ENCODE measurements at regions not wholly inside any gene's neighbourhood (a gene's known extent, or its start where the extent isn't known, plus 50 kb on each side); places are given as distances from the start of the nearest gene placed in this dataset.

GRCh38 chr4:8761167-8761823 lies 110.3 kb downstream of the HMX1 start:
- Histone ChIP-seq H3K27ac (ENCODE audit: control insufficient read depth, insufficient read depth) (no peak overlapping the region), H3K79me2 (ENCODE audit: control insufficient read depth, insufficient read depth, low read length) (no peaks in the 10 kb centered on the region), H2AFZ (ENCODE audit: control insufficient read depth, low read depth, low read length) (no peak overlapping the region), H3K9me3 (replicated peaks; ENCODE audit: control insufficient read depth, insufficient read depth, low read length) (no peaks in the 10 kb centered on the region), H3K27me3 (replicated peaks in 1 of 2; ENCODE audit: control insufficient read depth in 2 of 2, insufficient read depth in 2 of 2, low read length in 1 of 2) (no peaks in the 10 kb centered on the region), H4K20me1 (ENCODE audit: control insufficient read depth, insufficient read depth) (no peaks in the 10 kb centered on the region), H3K9ac (ENCODE audit: control insufficient read depth, insufficient read depth, low read length) (no peak overlapping the region), H3K4me3 (no peak overlapping the region), H3K4me1 (ENCODE audit: control insufficient read depth, insufficient read depth, low read length) (no peaks in the 10 kb centered on the region), H3K4me2 (ENCODE audit: control insufficient read depth, insufficient read depth) (no peak overlapping the region), H3K36me3 (ENCODE audit: control insufficient read depth in 2 of 2, insufficient read depth in 2 of 2, low read length in 1 of 2) (no peaks in the 10 kb centered on the region)
- ChIA-PET POLR2A (no interaction called here), CTCF (no interaction called here), RAD21 (ENCODE audit: unreplicated experiment) (no interaction called here), SMC1A (ENCODE audit: uncharacterized antibody, unreplicated experiment) (no interaction called here)
- no peak for ATAC-seq
- TF ChIP-seq SRF (IDR thresholded peaks at IDR 0.05; ENCODE audit: low read depth in 2 of 2, low read length in 2 of 2) (no peak), HCFC1 (IDR thresholded peaks at IDR 0.05; ENCODE audit: low read length) (no peak), E2F4 (IDR thresholded peaks at IDR 0.05; ENCODE audit: low read depth, low read length) (no peak), ATF2 (IDR thresholded peaks at IDR 0.05; ENCODE audit: low read length) (no peak)
- in situ Hi-C loops (cut with MboI) (no loop called here), intact Hi-C loops (cut with micrococcal nuclease; ENCODE audit: unreplicated experiment) (no loop called here)
- no peak for FAIRE-seq
- 21% methylated on average over 17 of the region's 17 CpGs for WGBS (ENCODE audit: insufficient coverage, insufficient replicate concordance, low lambda C conversion rate, missing lambda C conversion rate)
- no TSS peak for BruUV-seq (replicated peaks)
- no peak for DNase-seq (ENCODE audit: low read depth, low spot score)

GRCh38 chr4:8760561-8760960 lies 111.1 kb downstream of the HMX1 start:
- Histone ChIP-seq H3K27me3 (replicated peaks in 1 of 2; ENCODE audit: control insufficient read depth in 2 of 2, insufficient read depth in 2 of 2, low read length in 1 of 2) (no peaks in the 10 kb centered on the region), H3K9ac (ENCODE audit: control insufficient read depth, insufficient read depth, low read length) (no peak overlapping the region), H3K4me2 (ENCODE audit: control insufficient read depth, insufficient read depth) (no peak overlapping the region), H2AFZ (ENCODE audit: control insufficient read depth, low read depth, low read length) (no peak overlapping the region), H4K20me1 (ENCODE audit: control insufficient read depth, insufficient read depth) (no peaks in the 10 kb centered on the region), H3K4me3 (no peak overlapping the region), H3K27ac (ENCODE audit: control insufficient read depth, insufficient read depth) (no peak overlapping the region), H3K9me3 (replicated peaks; ENCODE audit: control insufficient read depth, insufficient read depth, low read length) (no peaks in the 10 kb centered on the region), H3K4me1 (ENCODE audit: control insufficient read depth, insufficient read depth, low read length) (no peaks in the 10 kb centered on the region), H3K36me3 (ENCODE audit: control insufficient read depth in 2 of 2, insufficient read depth in 2 of 2, low read length in 1 of 2) (no peaks in the 10 kb centered on the region), H3K79me2 (ENCODE audit: control insufficient read depth, insufficient read depth, low read length) (no peaks in the 10 kb centered on the region)
- ChIA-PET SMC1A (ENCODE audit: uncharacterized antibody, unreplicated experiment) (no interaction called here), RAD21 (ENCODE audit: unreplicated experiment) (no interaction called here), CTCF (no interaction called here), POLR2A (no interaction called here)
- FAIRE-seq (no peak), ATAC-seq (no peak), DNase-seq (ENCODE audit: low read depth, low spot score) (no peak)
- in situ Hi-C loops (cut with MboI) (no loop called here), intact Hi-C loops (cut with micrococcal nuclease; ENCODE audit: unreplicated experiment) (no loop called here)
- WGBS (ENCODE audit: insufficient coverage, insufficient replicate concordance, low lambda C conversion rate, missing lambda C conversion rate): 54% methylated on average over 11 of the region's 11 CpGs
- no TSS peak for BruUV-seq (replicated peaks)
- TF ChIP-seq RELA (IDR thresholded peaks at IDR 0.05; ENCODE audit: borderline replicate concordance, partially characterized antibody): no peak
- TF ChIP-seq POLR2A (IDR thresholded peaks at IDR 0.05; ENCODE audit: low read depth, low read length): no peak
- no peak for TF ChIP-seq PKNOX1 (IDR thresholded peaks at IDR 0.05)
- TF ChIP-seq NFYA (IDR thresholded peaks at IDR 0.05; ENCODE audit: borderline replicate concordance, low read depth, low read length): no peak
- TF ChIP-seq NR2C1 (IDR thresholded peaks at IDR 0.05): no peak
- TF ChIP-seq HDGF (IDR thresholded peaks at IDR 0.05): no peak
- TF ChIP-seq ASH2L (IDR thresholded peaks at IDR 0.05; ENCODE audit: borderline replicate concordance, low read depth): no peak
- no peak for TF ChIP-seq NRF1 (conservative IDR thresholded peaks at IDR 0.05; ENCODE audit: low read depth, low read length)
- no peak for TF ChIP-seq NR2C2 (IDR thresholded peaks at IDR 0.05; ENCODE audit: borderline replicate concordance, control insufficient read depth, insufficient read length, low read depth)
